ENCODE measurements at regions not wholly inside any gene's neighbourhood (a gene's known extent, or its start where the extent isn't known, plus 50 kb on each side); places are given as distances from the start of the nearest gene placed in this dataset.
"Not testable (repeated sequence)": the region's sequence is repeated elsewhere in the genome, so short reads cannot be mapped to it uniquely, and the experiment has no call there.

DNA sequence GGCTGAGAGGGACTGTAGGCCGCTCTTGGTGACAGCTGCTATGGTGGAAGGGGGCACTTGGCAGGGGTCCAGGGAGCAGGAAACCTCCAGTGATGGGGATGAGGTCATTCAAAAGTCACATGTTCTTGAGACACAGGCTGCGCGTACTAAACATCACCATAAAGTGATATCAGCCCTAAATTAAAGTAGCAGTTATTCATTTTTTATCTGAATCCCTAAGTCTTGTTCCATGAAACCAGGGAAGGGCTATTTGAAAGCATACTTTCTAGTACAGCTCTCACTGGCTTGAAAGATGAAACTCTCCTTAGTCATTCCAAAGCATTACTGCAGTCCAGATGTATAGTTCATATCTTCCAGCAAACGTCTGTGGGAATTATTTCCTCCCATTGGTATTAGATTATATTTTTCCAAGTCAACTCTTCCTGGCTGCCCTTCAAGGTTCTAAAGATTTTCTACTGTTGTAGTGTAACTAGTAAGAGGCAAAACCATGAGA, 373.1 kb downstream of the CD109 start:
- no peak for DNase-seq

DNA sequence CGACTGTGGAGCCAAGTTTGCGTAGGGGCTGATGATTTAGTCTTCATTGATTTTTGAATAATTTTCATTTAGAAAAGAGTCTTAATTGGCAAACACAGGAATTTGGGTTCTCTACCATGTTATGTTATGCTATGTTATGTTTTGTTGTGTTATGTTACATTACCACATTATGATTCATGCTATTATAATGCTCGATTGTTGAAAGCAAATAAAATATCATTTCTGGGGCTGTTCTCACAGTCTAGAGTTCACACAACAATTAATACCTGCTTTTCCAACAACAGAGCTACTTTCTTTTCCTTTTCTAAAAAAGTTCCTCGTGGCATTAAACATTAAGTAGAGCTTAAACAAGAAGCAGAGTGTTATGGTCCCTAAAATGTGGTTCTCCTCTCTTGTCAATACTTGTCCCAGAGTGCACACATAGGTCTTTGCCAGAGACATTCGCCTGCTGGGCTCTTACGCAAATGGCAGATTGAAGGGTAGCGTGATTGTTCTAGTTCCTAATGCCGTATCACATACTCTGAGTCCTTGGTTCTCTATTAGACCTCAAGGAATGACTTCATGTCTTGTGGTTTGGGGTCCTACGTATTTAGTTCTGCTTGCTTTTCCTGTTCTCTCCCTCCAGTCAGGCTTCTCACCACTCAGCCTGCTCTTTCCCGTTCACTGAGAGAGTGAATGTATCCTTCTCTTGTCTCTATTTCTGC, 370.3 kb downstream of the CD109 start:
- DNase-seq, result no peak

DNA sequence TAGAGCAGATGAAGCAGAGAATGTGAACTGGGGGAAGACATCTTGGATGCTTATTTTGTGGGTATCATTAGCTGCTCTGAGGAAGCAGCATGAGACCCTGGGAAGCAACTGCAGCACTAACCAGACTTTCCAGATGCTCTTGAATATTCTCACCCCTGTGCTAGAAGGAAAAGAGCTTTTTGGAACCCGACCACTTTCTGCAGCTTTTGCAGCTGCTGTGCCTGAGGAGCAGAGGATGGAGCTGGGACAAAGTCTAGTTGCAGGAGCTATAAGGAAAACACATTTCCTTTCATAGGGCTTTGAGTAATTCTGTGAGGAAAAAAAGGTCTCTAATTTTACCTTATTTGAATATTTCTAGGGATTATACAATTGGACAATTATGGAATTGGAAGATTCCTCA, 369.7 kb downstream of the CD109 start:
- DNase-seq, result no peak

DNA sequence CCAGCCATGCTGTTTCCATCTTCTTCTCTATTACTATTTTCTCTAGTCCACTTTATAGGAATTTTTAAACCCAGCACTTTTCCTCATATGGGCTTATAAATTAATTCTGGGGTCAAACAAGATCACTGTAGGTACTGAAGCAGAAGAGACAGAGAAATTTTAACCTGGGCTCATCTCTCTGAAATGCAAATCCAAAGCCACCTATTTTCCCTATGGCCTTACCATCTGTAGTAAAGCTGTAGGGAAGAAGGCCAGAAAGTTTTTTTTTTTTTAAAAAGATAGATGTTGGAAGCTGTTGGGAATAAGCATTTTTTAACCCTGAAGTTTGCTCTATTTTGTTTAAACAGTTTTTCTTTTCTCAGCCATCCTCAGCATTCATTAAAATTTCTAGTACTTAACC, 367.4 kb downstream of the CD109 start:
- DNase-seq, result no peak

DNA sequence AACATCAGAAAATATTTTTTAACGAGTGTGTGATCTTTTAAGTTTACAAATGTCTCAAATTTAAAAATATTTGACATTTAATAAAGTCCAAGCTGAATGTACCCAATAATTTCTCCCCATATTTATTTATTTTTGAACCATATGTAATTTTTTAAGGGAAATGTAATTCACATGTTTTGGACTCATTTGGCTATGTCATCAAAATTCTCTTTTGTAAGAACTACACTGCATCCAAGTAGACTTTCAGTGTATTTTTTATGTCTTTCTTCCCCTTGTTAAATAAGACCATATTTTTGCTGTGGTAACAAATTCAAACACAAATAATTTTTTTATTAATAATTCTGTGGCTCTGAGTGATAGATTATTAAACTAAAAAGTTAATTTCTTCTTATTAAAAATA, 365.2 kb downstream of the CD109 start:
- DNase-seq, result no peak

DNA sequence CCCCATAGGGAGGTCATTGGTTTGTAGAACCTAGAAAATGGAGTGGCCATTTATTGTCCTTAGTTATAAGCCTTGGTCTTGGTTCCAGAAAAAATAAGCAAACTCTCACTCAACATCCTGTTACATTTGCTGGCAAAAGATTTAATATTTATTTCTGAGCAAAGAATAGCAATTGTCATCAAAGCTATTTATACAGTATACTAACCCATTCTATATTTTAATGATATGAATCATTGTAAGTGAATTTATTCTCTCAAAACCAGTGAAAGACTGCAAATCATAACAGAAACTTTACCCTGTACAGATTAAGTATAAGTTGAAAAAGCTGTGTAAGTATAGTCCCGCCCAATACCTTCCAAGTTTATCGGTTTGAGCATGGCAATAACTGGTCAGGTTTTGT, 364.4 kb downstream of the CD109 start:
- DNase-seq, result no peak

DNA sequence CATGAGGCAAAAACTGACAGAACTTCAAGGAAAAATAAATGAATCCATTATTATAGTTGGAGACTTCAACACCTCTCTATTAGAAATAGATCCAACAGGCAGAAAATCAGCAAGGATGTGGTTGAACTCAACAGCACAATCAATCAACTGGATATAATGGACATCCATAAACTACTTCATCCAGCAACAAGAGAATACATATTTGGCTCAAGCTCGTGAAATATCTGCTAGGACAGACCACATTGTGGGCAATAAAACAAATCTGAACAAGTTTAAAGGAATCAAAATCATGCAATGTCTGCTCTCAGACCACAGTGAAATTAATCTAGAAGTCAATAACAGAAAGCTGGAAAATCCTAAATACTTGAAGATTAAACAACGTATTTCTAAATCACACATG, 362.6 kb downstream of the CD109 start:
- DNase-seq, result no peak

DNA sequence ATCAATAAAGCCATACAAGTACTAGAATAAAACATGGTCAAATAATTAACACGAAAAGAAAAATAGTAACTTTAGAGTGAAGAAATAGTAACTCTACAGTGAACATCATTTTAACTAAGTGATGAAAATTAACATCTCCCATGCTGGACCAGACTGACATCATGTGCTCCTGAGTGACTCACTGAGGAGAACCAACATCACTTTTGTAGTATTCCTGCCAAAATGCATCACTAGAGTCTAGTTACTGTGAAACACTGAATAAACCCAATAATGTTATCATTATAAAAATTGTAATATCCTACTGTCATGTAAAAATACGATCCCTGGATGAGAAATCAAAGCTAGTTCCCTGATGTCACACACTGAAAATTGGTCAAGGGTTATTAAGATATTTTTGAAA, 361.3 kb downstream of the CD109 start:
- DNase-seq, result no peak

DNA sequence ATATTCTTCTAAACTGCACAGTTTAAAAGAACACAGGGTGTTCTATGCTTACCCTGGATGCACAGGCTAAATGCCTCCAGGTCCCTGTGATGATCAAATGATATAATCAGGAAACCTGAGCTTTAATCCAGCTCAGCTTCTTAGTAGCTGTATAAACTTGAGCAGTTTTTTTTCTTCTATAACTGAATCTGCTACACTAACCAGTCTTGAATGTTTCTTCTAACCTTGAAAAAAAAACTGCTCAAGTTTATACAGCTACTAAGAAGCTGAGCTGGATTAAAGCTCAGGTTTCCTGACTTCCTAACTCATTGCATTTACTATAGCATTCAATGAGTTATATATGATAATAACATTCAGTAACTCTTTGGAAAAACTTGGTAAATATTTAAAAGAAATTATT, 358.2 kb downstream of the CD109 start:
- DNase-seq, result no peak

DNA sequence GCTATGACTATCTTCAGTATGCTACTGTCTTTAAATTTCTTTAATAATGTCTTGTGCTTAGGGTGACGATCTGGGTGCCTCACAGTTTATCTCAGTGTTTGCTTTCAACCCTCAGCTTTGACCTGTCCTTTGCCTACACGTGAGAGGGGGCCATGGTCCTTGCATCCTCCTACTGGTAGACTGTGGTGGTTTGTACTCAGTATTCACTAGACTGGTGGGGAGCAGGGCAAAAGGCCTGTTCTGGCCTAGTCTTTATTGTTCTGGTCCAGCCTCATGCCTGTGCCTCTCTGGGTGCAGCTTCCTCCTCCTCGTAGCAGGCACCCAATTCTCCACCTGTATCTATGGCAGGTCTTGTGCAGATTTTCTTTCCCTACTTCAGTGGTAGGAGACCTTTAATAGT, 354.9 kb downstream of the CD109 start:
- DNase-seq, result no peak

DNA sequence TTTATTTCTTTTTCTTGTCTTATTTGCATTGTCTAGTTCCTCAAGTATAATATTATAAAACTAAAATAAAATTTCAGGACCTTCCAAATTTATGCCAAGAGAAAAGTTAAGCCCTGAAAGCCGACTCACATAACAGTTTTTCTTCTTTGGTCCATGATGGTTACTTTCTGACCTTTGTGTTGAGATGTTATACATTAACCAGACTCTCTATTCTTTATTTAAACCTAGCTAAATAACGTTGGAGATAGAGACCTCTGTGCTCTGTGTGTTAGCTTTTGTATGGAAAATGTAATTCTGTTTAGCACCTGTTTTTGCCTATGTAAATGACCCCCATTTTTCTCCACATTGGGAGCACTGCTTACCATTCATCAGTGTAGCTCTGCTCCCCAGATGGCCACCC, 352.4 kb downstream of the CD109 start:
- no peak for DNase-seq

DNA sequence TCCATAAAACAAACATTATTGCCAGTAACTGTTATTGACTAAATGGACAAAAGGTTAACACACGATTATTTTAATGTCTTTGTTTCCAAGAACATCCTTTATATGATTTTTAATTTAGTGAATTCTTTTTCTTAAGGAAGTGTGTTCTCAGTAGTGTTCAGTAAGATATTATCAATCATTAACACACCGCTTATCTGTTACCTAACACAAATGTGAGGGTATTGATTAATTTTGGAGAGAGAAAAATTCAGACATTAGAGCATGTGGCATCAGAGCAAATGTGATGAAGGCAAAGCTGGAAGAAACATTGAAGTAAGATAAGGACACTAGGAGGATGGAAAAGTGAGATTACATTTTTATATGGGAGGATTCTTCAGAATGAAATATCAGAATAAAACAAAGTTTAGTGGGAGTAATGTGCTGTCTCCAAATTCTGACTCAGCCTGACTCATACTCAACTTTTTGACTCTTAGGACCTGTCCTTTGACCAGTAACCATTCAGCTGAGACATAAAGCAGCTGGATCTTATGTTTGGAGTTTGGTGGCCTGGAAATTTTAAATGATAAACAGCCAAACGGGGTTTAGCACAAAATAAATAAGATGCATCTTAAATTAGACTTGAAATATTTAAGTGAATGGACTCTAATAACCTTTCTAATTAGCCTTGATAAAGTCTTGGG, 348.6 kb downstream of the CD109 start:
- DNase-seq, result no peak

DNA sequence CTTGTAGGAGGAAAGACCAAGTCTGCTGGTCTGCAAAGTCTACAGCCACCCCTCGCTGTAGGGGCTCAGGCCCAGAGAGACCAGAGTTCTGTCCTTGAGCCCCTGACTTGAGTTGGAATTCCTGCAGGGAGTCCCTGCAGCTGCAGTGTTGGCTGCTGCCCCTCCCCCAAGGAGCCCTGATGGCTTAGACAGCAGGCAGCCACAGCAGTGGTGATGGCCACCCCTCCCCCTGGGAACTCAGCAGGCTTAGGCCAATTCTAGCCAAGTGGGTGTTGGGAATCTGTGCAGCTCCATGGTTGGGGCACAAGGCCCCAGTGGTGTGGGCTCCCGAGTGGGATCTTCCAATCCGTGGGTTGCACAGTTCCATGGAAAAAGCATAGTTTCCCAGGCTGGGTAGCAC, 345.4 kb downstream of the CD109 start:
- no peak for DNase-seq

DNA sequence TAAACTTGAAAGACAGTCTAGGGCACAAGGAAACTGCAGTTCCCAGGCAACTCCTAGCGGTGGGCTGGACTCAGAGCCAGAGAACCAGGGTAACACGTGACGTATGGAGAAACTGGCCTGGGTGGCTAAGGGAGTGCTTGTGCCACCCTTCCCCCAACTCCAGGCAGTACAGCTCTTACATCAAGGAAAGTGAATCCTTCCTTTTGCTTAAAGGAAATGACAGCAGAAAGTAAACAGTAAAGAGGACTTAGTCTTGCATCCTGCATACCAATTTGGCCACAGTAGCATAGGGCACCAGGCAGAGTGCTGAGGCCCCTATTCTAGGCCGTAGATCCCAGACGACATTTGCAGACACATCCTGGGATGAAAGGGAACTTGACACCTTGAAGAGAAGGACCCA, 322.8 kb downstream of the CD109 start:
- DNase-seq, result no peak

DNA sequence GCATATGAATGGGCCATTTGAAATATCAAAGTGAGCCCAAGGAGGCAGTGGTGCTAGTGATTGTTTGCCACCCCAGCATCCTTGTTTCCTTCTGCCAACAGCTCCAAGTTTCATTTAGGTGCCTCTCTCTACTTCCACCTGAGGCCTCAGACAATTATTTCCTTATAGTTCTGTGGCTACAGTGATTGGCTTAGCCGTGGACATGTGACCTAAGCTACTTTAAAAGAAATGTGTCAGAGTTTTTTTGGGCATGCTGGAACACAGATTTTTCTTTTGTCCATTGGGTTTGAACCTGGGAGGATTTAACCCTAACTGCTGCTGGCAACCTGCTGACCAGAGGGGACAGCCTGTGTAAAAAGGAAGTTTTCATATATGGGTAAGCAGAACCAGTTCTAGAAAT, 319.4 kb downstream of the CD109 start:
- DNase-seq, result no peak

DNA sequence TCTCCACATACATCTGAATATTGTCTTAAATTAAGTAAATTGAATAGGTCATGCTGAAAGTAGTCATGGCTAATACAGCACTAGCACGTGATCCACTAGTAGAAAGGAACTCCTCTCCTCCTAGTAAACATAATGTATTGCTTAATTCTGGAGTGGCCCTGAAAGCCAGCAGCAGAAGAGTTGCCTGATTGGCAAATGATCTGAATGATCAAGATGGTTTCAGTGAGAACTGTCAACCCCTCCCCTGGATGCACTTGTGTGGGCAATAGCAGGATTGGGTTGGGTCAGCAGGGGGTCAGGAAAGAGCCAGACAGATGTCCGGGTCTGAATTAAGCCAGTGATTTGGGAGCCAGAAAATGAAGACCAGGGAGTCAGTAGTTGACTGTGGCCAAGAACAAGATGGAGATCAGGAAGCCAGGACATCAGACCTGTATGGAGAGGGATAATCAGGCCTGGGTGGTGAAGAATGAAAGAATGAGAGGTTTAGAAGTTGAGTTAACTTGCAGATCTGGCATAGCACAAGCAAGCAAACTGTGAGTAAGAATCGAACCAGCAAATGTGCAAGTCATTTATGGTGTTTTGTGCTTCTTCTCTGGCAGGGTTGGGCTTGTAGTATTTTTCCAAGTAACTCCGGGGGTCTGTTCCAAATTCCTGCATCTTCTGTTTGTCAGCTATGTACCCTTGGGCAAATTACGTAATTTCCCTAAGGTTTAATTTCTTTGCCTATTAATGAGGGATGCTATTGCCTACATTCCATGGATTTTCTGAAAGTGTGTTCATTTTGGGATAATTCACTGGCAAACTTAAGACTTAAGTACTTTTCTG, 304.9 kb downstream of the CD109 start:
- no peak for DNase-seq

DNA sequence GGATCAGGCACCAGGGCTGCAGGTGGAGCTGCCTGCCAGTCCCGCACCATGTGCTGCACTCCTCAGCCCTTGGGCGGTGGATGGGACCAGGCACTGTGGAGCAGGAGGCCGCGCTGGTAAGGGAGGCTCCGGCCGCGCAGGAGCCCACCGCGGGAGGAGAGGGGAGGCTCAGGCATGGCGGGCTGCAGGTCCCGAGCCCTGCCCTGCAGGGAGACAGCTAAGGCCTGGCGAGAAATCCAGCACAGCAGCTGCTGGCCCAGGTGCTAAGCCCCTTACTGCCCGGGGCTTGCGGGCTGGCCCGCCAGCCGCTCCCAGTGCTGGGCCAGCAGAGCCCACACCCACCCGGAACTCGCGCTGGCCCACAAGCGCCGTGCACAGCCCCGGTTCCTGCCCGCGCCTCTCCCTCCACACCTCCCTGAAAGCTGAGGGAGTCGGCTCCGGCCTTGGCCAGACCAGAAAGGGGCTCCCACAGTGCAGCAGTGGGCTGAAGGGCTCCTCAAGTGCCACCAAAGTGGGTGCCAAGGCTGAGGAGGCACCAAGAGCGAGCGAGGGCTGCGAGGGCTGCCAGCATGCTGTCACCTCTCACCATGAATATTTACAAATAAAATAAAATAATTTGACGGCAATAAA, 294.7 kb downstream of the CD109 start:
- DNase-seq, result not testable (repeated sequence)

DNA sequence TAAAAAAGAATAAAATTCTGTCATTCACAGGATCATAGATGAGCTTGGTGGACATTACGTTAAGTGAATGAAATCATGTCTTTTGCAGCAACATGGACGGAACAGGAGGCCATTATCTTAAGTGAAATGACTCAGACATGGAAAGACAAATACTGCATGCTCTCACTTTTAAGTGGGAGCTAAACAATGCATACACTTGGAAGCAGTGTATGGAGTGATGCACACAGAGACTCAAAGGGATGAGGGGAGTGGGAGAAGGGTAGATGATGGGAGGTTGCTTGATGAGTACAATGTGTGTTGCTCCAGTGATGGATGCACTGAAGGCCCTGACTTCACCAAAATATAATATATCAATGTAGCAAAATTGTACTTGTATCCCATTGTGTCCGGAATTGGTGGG, 293.4 kb downstream of the CD109 start:
- DNase-seq, result no peak

DNA sequence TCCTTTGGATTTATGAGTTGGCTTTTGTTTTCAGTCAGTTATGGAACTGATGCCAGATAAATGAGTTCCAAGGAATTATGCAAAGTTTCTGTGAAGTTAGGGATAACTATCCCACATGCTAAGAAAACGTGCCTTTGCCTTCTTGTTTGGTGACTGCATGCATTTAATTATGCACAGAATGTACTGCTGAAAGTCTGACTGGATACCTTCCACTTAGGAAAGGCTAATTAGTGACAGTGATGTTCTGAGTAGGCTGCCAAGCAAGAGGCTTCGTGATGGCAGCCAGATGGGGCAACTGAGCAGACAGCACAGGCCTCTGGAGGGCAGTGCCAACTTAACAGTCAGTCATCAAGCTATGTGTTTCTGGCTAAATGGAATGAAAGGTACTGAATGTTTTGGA, 289.9 kb downstream of the CD109 start:
- no peak for DNase-seq

DNA sequence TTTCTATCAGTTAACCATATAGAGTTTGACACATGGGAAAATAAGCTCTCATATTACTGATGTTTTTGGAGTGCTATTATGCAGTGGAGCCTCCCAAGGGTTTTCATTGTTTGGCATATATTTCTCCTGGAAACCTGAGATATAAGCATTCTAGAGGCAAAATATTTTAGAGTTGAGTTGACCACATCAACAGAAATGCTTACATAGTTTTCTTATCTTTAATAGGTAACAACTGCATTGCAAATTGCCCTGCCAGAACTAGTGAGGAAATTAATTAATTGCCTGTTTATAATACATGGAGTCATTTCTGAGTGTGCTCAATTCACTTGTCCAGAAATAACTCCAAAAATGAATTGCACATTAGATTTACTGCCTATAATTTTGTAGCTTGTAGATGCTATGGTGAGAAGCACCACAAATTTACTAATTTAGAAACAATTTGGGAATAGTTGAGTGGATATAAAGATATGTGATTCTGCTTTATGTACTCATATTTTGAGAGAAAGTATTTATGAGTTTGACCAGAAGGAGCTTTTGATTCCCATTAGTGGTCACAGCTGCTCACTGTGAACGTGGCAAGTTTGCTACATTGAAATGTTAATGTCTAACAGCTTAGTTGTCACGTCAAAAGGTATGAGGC, 288.7 kb downstream of the CD109 start:
- no peak for DNase-seq

DNA sequence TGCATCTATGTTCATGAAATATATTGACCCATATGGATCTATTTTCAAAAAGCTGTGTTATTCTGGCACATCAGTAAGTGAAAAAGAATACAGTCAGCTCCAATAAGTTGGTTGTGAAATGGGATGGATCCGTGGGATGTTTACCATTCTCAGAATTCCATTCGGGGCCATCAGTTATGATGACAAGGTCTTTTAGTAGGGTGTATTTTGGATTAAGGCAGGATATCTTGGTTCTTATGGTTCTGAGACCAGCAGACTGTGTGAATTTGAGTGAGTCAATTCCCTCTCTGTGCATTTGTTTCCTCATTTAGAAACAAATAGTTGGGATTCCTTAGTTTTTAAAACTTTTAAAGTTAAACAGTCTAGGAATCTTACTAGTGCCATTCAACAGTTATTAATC, 287.4 kb downstream of the CD109 start:
- DNase-seq, result no peak

DNA sequence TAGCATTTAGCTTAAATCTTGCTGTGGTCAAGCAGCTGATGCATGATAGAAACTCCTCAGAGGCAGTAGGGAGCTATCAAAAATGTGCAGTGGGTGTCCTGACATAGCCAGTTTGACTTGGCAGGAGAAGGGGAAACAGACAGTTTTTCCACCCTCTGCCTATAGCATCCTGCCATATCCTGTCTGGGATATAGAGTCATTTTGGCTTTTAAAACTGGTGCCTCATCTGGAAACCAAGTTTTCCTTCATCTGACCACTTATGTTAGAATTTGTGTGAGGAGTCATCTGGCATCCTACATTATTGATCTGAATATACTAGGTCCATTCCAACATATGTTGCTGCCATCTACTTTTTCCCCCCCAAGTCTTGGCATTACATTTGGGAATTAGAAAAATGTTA, 284.1 kb downstream of the CD109 start:
- DNase-seq, result no peak

DNA sequence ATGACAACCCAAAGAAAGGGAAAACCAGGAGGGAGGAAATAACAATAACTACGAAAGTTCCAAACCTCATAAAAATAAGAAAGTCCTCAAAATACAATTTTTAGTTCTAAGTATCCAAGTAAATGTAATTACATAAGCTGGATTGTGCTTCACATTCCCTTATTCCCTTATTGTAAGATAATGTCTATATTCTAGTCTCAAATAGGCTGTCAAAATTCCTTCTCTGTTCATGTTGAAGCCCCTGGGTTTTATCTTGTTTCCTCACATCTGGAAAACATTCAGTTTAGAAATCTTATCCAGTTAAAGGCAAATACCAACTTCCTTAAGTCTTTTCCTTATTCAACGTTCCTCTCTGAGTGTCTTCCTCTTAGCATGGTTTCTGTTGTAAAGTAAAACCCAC, 282.3 kb downstream of the CD109 start:
- DNase-seq, result no peak

All from NCI-H1105 treated with DMSO at 0.1 percent for 48 hours (cell line).